Lung (tissue), 11 donors: ENCODE measurements at regions not wholly inside any gene's neighbourhood (a gene's known extent, or its start where the extent isn't known, plus 50 kb on each side); places are given as distances from the start of the nearest gene placed in this dataset.
"Not testable (repeated sequence)": the region's sequence is repeated elsewhere in the genome, so short reads cannot be mapped to it uniquely, and the experiment has no call there.

Experiments
- ATAC-seq: fragments of 200-7000 bp; cut with Tn5 transposase; one replicate; pipeline ENCODE4 v1.9.1; 2020; ENCODE audit warnings: moderate number of reproducible peaks; ENCODE audit not compliant: insufficient read depth, low FRiP score
- DNase-seq, 3 donors: peaks; one replicate each; pipeline ENCODE4 v3.0.0-alpha.2; 2013 to 2017
- H3K27ac ChIP-seq, 2 donors: one replicate each; pipeline ENCODE4 v1.5.1; 2013; ENCODE audit warnings: mild to moderate bottlenecking in 2 of 2, moderate library complexity in 2 of 2, control low read depth in 1 of 2, inconsistent platforms in 1 of 2, low read depth in 1 of 2, low read length in 1 of 2
- H3K27me3 ChIP-seq, 3 donors: one replicate each; pipeline ENCODE4 v1.5.1; 2013; ENCODE audit warnings: low read length in 2 of 3; ENCODE audit not compliant: control insufficient read depth in 3 of 3, insufficient read depth in 3 of 3
- H3K36me3 ChIP-seq, 4 donors: one replicate each; pipeline ENCODE4 v1.5.1; 2013; ENCODE audit warnings: low read length in 4 of 4, mild to moderate bottlenecking in 1 of 4, moderate library complexity in 1 of 4; ENCODE audit not compliant: control insufficient read depth in 4 of 4, insufficient read depth in 4 of 4
- H3K4me1 ChIP-seq, 5 donors: one replicate each; pipeline ENCODE4 v1.5.1; 2013; ENCODE audit warnings: low read length in 5 of 5, mild to moderate bottlenecking in 2 of 5, moderate library complexity in 1 of 5; ENCODE audit not compliant: control insufficient read depth in 5 of 5, insufficient read depth in 5 of 5
- H3K4me3 ChIP-seq: one replicate; pipeline ENCODE4 v1.5.1; 2013; ENCODE audit warnings: mild to moderate bottlenecking, control low read depth, moderate library complexity
- H3K9ac ChIP-seq, 2 donors: one replicate each; pipeline ENCODE4 v1.5.1; 2013; ENCODE audit warnings: low read length in 2 of 2, control low read depth in 1 of 2; ENCODE audit not compliant: insufficient read depth in 1 of 2
- H3K9me3 ChIP-seq, 4 donors: one replicate each; pipeline ENCODE4 v1.5.1; 2013; ENCODE audit warnings: low read length in 3 of 4, mild to moderate bottlenecking in 1 of 4, moderate library complexity in 1 of 4; ENCODE audit not compliant: control insufficient read depth in 4 of 4, insufficient read depth in 3 of 4
- WGBS, 2 donors: extraction: QIAGEN DNeasy Blood & Tissue Kit; methylation state at CpG; one replicate each; pipeline ENCODE4 v1.1.7; 2013; 5-methylcytosine and 5-hydroxymethylcytosine counted together
- TF ChIP-seq, protein P1 (sequence below): IDR thresholded peaks from 2 replicates; pipeline ENCODE4 v1.5.1; 2012; ENCODE audit warnings: mild to moderate bottlenecking; ENCODE audit errors: control extremely low read depth, extremely low read depth
- donor health status: control.
- donor health status: control.
- donor health status: Bipolar disorder and iron deficiency.
- donor health status: healthy.
- donor health status: DM: yes; HTN: yes; CAD: no.

DNA sequence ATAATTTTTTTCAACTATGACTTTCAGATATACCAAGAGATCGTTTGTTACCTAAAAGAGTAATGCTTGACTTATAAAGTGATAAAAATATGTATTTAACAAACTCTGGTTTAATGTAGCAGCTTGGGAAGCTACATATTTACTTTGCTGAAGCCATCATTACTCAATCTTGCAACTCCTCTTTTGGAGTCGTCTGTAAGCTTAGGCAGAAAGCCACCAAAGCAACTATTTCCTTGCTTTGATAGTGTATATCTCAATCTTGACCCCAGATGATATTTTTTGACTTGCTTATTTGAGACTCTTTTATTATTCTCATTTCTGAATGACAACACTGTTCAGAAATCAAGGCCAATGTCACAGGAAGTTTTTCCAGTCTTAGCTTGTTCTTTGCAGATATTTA is 183.0 kb downstream of the SAMD5 start:
- TF ChIP-seq, protein P1, sequence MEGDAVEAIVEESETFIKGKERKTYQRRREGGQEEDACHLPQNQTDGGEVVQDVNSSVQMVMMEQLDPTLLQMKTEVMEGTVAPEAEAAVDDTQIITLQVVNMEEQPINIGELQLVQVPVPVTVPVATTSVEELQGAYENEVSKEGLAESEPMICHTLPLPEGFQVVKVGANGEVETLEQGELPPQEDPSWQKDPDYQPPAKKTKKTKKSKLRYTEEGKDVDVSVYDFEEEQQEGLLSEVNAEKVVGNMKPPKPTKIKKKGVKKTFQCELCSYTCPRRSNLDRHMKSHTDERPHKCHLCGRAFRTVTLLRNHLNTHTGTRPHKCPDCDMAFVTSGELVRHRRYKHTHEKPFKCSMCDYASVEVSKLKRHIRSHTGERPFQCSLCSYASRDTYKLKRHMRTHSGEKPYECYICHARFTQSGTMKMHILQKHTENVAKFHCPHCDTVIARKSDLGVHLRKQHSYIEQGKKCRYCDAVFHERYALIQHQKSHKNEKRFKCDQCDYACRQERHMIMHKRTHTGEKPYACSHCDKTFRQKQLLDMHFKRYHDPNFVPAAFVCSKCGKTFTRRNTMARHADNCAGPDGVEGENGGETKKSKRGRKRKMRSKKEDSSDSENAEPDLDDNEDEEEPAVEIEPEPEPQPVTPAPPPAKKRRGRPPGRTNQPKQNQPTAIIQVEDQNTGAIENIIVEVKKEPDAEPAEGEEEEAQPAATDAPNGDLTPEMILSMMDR = no peak
- Histone ChIP-seq H3K4me3 (no peak overlapping the region), H3K36me3 (no peaks in the 10 kb centered on the region), H3K27ac (no peak overlapping the region), H3K9me3 (no peaks in the 10 kb centered on the region), H3K27me3 (no peaks in the 10 kb centered on the region), H3K9ac (no peak overlapping the region), H3K4me1 (peaks cover 0 to 8% (median 0%) of the 10 kb centered on the region in 5 donors)
- WGBS, 2 donors = 41 to 61% methylated on average over 2 of the region's 2 CpGs
- ATAC-seq (no peak), DNase-seq (peak in 2 of 3 donors; percentile 51 to 72)

DNA sequence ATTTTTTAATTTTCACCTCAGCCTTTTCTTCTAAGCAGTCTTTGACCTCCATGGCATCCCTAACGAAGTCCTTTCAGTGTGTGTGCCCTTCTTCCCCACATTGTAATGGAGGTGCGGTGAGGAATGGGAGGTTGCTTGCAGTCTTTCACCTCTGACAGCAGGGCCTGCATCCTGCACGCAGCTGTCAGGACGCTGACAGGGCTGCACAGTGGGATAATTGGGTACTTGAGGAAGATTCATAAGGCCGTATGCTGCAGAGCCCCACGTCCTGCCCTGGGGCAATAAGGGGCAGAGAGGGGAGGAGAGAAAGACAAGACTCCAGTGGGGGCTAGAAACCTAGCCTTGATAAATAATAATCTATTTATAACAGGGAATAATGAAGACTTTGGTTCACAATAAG is 184.7 kb downstream of the SAMD5 start:
- no peak overlapping the region for H3K9ac ChIP-seq
- DNase-seq (no peak), ATAC-seq (no peak)
- WGBS, 2 donors = 91 to 94% methylated on average over 6 of the region's 6 CpGs
- no peaks in the 10 kb centered on the region for H3K36me3 ChIP-seq
- H3K27ac ChIP-seq = no peak overlapping the region
- peaks cover 0 to 8% (median 0%) of the 10 kb centered on the region in 5 donors for H3K4me1 ChIP-seq
- no peaks in the 10 kb centered on the region for H3K9me3 ChIP-seq
- H3K4me3 ChIP-seq = no peak overlapping the region
- TF ChIP-seq, protein P1 = no peak
- H3K27me3 ChIP-seq = no peaks in the 10 kb centered on the region

DNA sequence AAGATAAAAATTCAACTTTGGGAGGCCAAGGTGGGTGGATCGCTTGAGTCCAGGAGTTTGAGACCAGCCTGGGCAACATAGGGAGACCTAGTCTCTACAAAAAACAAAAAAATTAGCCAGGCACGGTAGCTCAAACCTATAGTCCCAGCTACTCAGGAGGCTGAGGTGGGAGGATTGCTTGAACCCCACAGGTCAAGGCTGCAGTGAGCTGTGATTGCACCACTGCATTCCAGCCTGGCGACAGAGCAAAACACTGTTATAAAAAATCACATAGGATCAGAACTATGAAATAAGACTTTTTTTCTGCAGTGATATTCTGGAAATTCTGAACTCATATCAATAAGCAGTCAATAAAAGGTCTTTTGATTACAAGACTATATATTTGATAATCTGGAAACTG is 186.1 kb downstream of the SAMD5 start:
- WGBS, 2 donors = 83 to 93% methylated on average over 3 of the region's 3 CpGs
- H3K9me3 ChIP-seq, H3K36me3 ChIP-seq, ATAC-seq, H3K4me3 ChIP-seq, H3K27me3 ChIP-seq, H3K9ac ChIP-seq, H3K27ac ChIP-seq, DNase-seq: not testable (repeated sequence)
- H3K4me1 ChIP-seq = peaks cover 0 to 15% (median 2%) of the 10 kb centered on the region in 5 donors

DNA sequence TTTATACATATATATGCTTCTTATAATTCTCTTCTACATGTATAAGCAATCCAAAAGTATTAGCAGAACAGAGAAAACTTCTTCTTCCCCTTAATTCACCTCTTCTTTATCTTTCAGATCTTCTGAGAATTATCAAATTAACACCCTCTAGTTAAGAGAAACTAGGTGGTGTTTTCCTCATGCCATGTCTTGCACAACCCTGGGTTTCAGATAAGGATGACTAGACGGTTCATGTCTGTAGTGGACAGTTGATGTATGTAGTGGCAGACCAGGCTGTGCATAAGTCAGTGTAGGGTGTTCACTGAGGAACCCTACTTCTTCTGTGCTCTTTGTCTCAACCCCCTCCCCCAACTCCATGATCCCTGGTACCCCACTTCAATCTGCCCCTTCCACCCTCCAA is 187.3 kb downstream of the SAMD5 start:
- no peak for ATAC-seq
- H3K9ac ChIP-seq = no peak overlapping the region
- H3K27ac ChIP-seq = no peak overlapping the region
- no peak overlapping the region for H3K4me3 ChIP-seq
- no peaks in the 10 kb centered on the region for H3K9me3 ChIP-seq
- TF ChIP-seq, protein P1 = no peak
- H3K4me1 ChIP-seq = peaks cover 0 to 26% (median 6%) of the 10 kb centered on the region in 5 donors
- DNase-seq = no peak
- H3K36me3 ChIP-seq = no peaks in the 10 kb centered on the region
- H3K27me3 ChIP-seq = no peaks in the 10 kb centered on the region
- 68 to 72% methylated on average over 1 of the region's 1 CpG for WGBS, 2 donors
